HepG2 (cell line): ENCODE measurements at regions not wholly inside any gene's neighbourhood (a gene's known extent, or its start where the extent isn't known, plus 50 kb on each side); places are given as distances from the start of the nearest gene placed in this dataset.

Experiments used
- CTCF ChIP-seq: sonication (generic); formaldehyde crosslinking; IDR thresholded peaks from 2 replicates; pipeline ENCODE4 v1.5.0; 2020; ENCODE audit warnings: mild to moderate bottlenecking, missing genetic modification reagents, moderate library complexity
- ELF1 ChIP-seq: sonication (generic); formaldehyde crosslinking; IDR thresholded peaks from 2 replicates; pipeline ENCODE4 v1.4.0; 2020; ENCODE audit warnings: missing genetic modification reagents
- JUN ChIP-seq: sonication (generic); formaldehyde crosslinking; IDR thresholded peaks from 2 replicates; pipeline ENCODE4 v1.4.0; 2020; ENCODE audit warnings: mild to moderate bottlenecking, missing genetic modification reagents
- POLR2AphosphoS5 ChIP-seq: IDR thresholded peaks from 2 replicates; pipeline ENCODE4 v1.6.1; 2012; ENCODE audit warnings: low read depth, low read length
- TARDBP ChIP-seq: sonication (generic); formaldehyde crosslinking; IDR thresholded peaks from 2 replicates; pipeline ENCODE4 v1.8.0; 2022; ENCODE audit warnings: mild to moderate bottlenecking, missing genetic modification reagents
- ZBTB1 ChIP-seq: sonication (generic); formaldehyde crosslinking; IDR thresholded peaks from 2 replicates; pipeline ENCODE4 v1.4.0; 2020; ENCODE audit warnings: missing genetic modification reagents, borderline replicate concordance
- ZFP36 ChIP-seq: fragments of 150-350 bp; IDR thresholded peaks from 2 replicates; pipeline ENCODE4 v1.6.1; 2018; ENCODE audit warnings: borderline replicate concordance, low read length, low read depth; ENCODE audit not compliant: partially characterized antibody
- ZFP82 ChIP-seq: sonication (generic); formaldehyde crosslinking; IDR thresholded peaks from 2 replicates; pipeline ENCODE4 v1.5.1; 2020; ENCODE audit warnings: mild to moderate bottlenecking, missing genetic modification reagents, borderline replicate concordance
- ZNF282 ChIP-seq: fragments of 450-650 bp; IDR thresholded peaks from 2 replicates; pipeline ENCODE4 v1.6.1; 2018; ENCODE audit not compliant: partially characterized antibody
- ZNF33A ChIP-seq: sonication (generic); formaldehyde crosslinking; IDR thresholded peaks from 2 replicates; pipeline ENCODE4 v1.5.1; 2020; ENCODE audit warnings: missing genetic modification reagents, mild to moderate bottlenecking, moderate library complexity, borderline replicate concordance
- ZNF367 ChIP-seq: sonication (generic); formaldehyde crosslinking; IDR thresholded peaks from 2 replicates; pipeline ENCODE4 v1.4.0; 2020; ENCODE audit warnings: missing genetic modification reagents, borderline replicate concordance
- ZNF558 ChIP-seq: sonication (generic); formaldehyde crosslinking; IDR thresholded peaks from 2 replicates; pipeline ENCODE4 v1.9.0; 2022; ENCODE audit warnings: mild to moderate bottlenecking, missing genetic modification reagents, borderline replicate concordance

- TF ChIP-seq JUN (CRISPR knock-in tag) = no peak
- TF ChIP-seq ZNF558 (CRISPR knock-in tag) = no peak
- no peak for TF ChIP-seq TARDBP (CRISPR knock-in tag)
- no peak for TF ChIP-seq ZFP36
- TF ChIP-seq ZNF33A = no peak
- no peak for TF ChIP-seq ZNF367 (CRISPR knock-in tag)
- no peak for TF ChIP-seq ZNF282
- no peak for TF ChIP-seq POLR2AphosphoS5
- no peak for TF ChIP-seq ZFP82 (CRISPR knock-in tag)
- no peak for TF ChIP-seq CTCF (CRISPR knock-in tag)
- TF ChIP-seq ELF1 = no peak
- TF ChIP-seq ZBTB1 (CRISPR knock-in tag) = no peak
Measured at GRCh38 chr21:17449701-17450100, 63.1 kb upstream of the CXADR start.
